GM21825 (cell line): ENCODE measurements at regions not wholly inside any gene's neighbourhood (a gene's known extent, or its start where the extent isn't known, plus 50 kb on each side); places are given as distances from the start of the nearest gene placed in this dataset.
"Not testable (repeated sequence)": the region's sequence is repeated elsewhere in the genome, so short reads cannot be mapped to it uniquely, and the experiment has no call there.

Experiments used
- ATAC-seq: cut with Tn5 transposase; IDR thresholded peaks from one replicate; pipeline ENCODE4 v1.9.1; 2021; ENCODE audit warnings: mild to moderate bottlenecking, moderate library complexity; ENCODE audit not compliant: unreplicated experiment

GRCh38 chr2:161480123-161480522, 64.0 kb downstream of the TBR1 start:
- ATAC-seq = no peak

DNA sequence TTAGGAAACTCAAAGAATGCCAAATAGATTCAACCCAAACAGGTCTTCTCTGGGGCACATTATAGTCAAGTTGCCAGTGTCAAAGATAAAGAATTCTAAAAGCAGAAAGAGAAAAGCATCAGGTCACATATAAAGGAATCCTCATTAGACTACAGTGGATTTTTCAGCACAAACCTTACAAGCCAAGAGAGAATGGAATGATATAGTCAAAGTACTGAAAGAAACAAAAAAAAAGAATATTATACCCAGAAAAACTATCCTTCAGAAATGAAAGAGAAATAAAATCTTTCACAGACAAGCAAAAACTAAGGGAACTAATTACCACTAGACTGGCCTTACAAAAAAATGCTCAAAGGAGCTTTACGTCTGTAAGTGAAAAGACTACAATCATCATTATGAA, 65.5 kb downstream of the TBR1 start:
- ATAC-seq = no peak

DNA sequence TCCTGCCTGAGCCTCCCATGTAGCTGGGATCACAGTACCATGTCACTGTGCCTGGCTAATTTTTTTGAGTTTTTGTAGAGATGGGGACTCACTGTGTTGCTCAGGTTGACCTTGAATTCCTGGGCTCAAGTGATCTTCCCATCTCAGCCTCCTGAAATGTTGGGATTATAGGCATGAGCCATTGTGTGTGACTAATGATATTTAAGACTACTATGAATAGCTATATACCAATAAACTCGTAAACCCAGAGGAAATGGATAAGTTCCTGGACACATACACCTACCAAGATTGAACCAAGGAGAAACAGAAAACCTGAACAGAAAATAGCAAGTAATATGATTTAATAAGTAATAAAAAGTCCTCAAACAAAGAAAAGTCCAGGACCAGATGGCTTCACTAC, 68.0 kb downstream of the TBR1 start:
- ATAC-seq = no peak

- ATAC-seq = no peak
These were observed 70.0 kb downstream of the TBR1 start for GRCh38 chr2:161486111-161486510.

DNA sequence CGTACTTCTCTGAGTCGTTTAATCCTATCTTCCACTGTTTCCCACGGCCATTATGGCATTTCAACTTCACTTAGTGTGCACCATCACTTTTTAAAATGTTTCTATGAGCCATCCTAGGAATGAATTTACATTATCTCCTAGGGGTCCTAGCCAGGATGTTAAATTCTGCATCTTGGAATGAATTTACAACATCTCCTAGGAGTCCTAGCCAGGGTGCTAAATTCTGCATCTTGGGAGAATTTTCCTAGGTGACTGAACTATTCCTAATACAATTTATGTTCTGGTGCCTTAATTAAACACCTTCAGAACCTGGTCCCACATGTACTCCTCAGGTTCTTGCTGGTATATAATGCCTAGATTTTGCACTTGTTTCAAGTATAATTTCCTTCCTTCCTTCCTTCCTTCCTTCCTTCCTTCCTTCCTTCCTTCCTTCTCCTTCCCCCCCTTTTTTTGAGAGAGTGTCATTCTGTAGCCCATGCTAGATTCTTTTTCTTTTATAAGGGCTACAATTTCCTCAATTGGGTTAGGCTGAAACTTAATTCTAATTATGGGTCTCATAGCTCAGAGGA, 72.1 kb downstream of the TBR1 start:
- no peak for ATAC-seq

DNA sequence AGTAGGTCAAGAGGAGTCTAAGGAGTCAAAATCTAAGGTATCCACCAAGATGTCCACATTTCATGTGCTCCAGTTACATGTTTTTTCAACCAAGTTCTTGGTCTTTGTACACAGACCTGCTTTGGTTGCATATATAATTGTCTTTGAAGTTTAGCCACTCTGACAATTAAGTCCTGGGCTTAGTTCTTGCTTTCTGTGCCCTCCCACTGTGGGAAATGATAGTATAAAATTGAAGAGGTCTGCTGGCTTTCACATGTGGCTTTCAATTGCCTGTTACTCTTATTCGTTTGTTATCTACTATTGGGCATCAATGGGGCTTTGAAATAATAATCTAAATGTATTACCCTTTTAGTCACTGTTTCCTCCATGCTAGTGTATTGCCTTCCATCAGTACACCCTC, 72.8 kb downstream of the TBR1 start:
- no peak for ATAC-seq

DNA sequence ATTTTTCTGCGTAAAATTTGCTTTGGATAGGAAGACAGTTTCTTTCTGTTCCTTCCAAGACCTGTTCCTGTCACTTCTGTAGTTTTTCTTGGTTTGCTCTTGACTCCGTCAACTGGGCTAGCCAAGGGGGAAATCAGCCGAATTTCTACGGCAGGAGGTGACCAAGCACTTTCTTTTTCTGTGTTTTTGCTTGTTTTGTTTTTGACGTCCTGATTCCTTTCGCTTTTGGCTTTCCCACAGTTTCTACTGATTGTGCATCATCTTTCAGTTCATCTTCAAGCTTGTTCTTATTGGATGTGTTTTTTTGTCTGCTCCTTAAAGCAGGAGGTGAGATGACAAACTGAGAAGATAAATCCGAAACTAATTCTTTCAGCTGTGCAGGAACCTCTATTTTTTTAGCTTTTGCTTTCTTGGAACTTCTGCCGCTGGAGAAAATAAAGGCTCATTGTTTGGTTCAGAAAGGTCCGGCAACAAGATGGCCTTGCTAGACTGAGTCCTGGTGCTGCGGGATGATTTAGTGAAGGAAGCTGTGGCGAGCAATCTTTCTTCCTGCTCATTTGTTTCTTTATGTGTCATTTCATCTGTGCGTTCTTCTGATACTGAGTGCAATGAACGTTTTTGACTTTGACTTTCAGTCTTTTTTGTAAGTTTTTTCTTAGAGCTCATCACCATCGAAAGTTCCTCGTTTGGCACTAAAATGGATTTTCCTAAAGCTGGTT, 85.0 kb downstream of the TBR1 start:
- peak; percentile 63 for ATAC-seq

GRCh38 chr2:161502279-161502678, 86.2 kb downstream of the TBR1 start:
- not testable (repeated sequence) for ATAC-seq

GRCh38 chr2:161504628-161505289, 88.7 kb downstream of the TBR1 start:
- not testable (repeated sequence) for ATAC-seq

DNA sequence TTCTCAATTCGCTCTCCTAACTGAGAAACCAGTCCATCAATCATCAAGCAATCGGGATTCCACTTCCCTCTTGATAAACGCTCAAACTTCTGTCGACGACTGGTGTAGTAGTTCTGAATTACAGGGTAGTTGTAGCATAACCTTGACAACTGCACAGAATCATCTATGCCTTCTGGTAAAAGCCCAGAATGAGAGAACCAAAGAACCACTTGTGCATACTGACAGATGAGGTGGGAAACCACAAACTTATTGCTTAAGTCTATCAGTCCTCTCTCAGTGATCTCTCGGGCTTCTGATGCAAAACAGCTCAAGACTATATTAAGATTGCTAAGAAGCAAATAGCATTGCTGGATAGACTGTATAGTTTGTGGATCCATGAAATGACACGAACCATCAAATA, 89.4 kb downstream of the TBR1 start:
- not testable (repeated sequence) for ATAC-seq

DNA sequence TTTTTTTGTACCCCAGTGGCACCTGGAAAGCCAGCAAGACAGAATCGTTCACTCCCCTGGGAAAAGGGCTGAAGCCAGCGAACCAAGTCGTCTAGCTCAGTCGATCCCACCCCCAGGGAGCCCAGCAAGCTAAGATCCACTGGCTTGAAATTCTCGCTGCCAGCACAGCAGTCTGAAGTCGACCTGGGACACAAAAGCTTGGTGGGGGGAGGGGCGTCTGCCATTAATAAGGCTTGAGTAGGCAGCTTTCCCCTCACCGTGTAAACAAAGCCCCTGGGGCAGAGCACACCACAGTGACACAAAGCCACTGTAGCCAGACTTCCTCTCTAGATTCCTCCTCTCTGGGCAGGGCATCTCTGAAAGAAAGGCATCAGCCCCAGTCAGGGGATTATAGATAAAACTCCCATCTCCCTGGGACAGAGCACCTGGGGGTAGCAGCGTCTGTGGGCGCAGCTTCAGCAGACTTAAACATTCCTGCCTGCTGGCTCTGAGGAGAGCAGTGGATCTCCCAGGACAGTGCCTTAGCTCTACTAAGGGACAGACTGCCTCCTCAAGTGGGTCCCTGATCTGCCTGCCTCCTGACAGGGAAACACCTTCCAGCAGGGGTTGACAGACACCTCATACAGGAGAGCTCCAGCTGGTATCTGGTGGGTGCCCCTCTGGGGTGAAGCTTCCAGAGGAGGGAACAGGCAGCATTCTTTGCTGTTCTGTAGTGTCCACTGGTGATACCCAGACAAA, 97.4 kb downstream of the TBR1 start:
- not testable (repeated sequence) for ATAC-seq

DNA sequence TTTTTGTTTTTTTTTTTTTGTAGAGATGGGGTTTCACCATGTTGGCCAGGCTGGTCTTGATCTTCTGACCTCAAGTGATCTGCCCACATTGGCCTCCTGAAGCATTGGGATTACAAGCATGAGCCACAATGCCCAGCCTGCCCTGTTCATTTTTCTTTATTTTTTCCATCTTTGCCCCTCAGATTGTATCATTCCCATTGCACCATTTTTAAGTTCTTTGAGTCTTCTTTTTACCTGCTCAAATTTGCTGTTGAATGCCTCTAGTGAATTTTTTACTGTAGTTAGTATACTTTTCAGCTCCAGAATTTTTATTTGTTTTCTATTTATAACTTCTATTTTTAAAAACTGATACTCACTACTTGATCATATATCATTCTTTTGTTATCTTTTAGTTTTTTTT, 101.4 kb upstream of the SLC4A10 start:
- ATAC-seq = no peak

DNA sequence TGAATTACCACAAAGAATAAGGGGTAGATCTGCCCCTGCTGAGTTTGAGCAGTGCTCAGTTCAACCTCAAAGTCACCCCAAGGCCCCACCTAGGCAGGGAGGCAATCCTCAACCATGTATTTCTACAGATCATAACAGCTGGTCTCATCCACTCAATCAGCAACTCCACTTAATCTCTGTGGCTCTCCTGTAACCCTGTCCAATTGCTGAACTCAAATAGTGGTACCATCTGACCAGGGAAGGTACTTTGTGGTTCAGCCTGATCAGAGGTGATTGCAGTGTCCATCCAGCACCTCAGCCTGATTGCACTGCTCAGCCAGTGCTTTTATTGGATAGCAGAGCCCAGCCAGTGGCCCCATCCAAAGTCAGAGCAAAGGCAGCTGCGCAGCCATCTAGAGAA, 91.0 kb upstream of the SLC4A10 start:
- no peak for ATAC-seq

DNA sequence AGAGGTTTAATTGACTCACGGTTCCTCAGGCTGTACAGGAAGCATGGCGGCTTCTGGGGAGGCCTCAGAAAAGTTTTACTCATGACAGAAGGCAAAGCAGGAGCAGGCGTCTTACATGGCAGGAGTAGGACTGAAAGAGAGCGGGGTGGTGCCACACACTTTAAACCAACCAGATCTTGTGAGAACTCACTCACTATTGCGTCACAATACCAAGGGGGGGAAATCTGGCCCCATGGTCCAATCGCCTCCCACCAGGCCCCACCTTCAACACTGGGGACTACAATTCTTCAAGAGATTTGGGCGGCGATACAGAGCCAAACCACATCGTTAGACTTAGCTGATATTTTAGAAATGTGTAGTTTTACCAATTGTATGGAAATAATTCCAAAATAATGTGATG, 77.6 kb upstream of the SLC4A10 start:
- ATAC-seq = no peak

GRCh38 chr2:161547130-161547529, 77.1 kb upstream of the SLC4A10 start:
- no peak for ATAC-seq

- no peak for ATAC-seq
These were observed 72.2 kb upstream of the SLC4A10 start for GRCh38 chr2:161552015-161552414.

GRCh38 chr2:161555826-161556225, 68.4 kb upstream of the SLC4A10 start:
- ATAC-seq = no peak

DNA sequence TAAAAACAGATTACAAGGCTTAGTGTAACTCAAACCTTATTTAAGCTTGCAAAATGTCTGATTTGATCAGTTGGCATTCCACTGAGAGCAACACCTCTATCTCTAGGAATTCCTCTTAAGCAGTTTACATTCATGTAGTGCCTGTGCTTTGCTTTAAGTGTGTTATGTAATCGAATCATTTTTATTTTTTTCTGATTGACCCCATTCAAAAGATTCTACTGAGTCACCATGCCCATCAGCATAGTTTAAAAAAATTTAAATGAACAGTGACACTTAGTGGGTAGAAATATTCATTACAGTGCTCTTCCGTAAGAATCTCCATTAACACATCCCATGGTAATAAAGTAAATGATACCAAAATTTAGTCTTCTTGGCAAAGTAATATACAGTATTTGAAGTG, 67.8 kb upstream of the SLC4A10 start:
- no peak for ATAC-seq

- ATAC-seq = no peak
These were observed 66.7 kb upstream of the SLC4A10 start for GRCh38 chr2:161557538-161557937.

DNA sequence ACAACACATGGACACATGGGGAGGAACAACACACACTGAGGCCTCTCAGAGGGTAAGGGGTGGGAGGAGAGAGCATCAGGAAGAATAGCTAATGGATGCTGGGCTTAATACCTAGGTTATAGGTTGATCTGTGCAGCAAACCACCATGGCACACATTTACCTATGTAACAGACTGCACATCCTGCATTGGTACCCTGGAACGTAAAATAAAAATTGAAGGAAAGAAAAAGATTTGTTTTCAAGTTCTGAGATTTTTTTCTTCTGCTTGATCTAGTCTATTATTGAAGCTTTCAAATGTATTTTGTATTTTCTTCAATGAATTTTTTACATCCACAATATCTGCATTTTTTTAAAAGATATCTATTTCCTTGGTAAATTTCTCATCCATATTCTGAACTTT, 59.3 kb upstream of the SLC4A10 start:
- no peak for ATAC-seq

GRCh38 chr2:161569401-161569800, 54.8 kb upstream of the SLC4A10 start:
- ATAC-seq = no peak
